Smooth muscle cell (in vitro differentiated cells): ENCODE measurements at regions not wholly inside any gene's neighbourhood (a gene's known extent, or its start where the extent isn't known, plus 50 kb on each side); places are given as distances from the start of the nearest gene placed in this dataset.

Experiments
- DNase-seq: peaks from one replicate; lab custom pipeline; 2025; ENCODE audit not compliant: unreplicated experiment; lab: John Stamatoyannopoulos, UW
- H2AFZ ChIP-seq: fragments of 200-600 bp; sonication (generic); 2 replicates; pipeline ENCODE4 v1.6.0; 2016; ENCODE audit warnings: antibody characterized with exemption, low read depth, mild to moderate bottlenecking
- H3F3A ChIP-seq: fragments of 200-600 bp; sonication (generic); 2 replicates; pipeline ENCODE4 v1.6.0; 2017; ENCODE audit warnings: antibody characterized with exemption, low read depth
- H3K27ac ChIP-seq: fragments of 200-600 bp; sonication (generic); 2 replicates; pipeline ENCODE4 v1.5.1; 2016; ENCODE audit warnings: low read depth, mild to moderate bottlenecking
- H3K27me3 ChIP-seq: fragments of 200-600 bp; sonication (generic); 2 replicates; pipeline ENCODE4 v1.6.1; 2016; ENCODE audit warnings: low read depth, mild to moderate bottlenecking
- H3K36me3 ChIP-seq: fragments of 200-600 bp; sonication (generic); 2 replicates; pipeline ENCODE4 v1.5.1; 2016; ENCODE audit warnings: low read depth
- H3K4me1 ChIP-seq: fragments of 200-600 bp; sonication (generic); 2 replicates; pipeline ENCODE4 v1.5.1; 2016; ENCODE audit warnings: low read depth
- H3K4me2 ChIP-seq: fragments of 200-600 bp; sonication (generic); 2 replicates; pipeline ENCODE4 v1.6.0; 2016; ENCODE audit warnings: mild to moderate bottlenecking
- H3K4me3 ChIP-seq: fragments of 200-600 bp; sonication (generic); 2 replicates; pipeline ENCODE4 v1.5.1; 2016; ENCODE audit warnings: mild to moderate bottlenecking
- H3K79me2 ChIP-seq: fragments of 200-600 bp; sonication (generic); 2 replicates; pipeline ENCODE4 v1.6.0; 2016; ENCODE audit warnings: low read depth, mild to moderate bottlenecking
- H3K9ac ChIP-seq: fragments of 200-600 bp; sonication (generic); 2 replicates; pipeline ENCODE4 v1.6.0; 2016; ENCODE audit warnings: low read depth
- H3K9me3 ChIP-seq: fragments of 200-600 bp; sonication (generic); replicated peaks from 2 replicates; pipeline ENCODE4 v1.5.1; 2016; ENCODE audit warnings: low read depth
- H4K20me1 ChIP-seq: fragments of 200-600 bp; sonication (generic); 2 replicates; pipeline ENCODE4 v1.6.0; 2016; ENCODE audit warnings: low read depth
- WGBS: methylation state at CpG from one replicate; pipeline ENCODE4 v1.1.7; 2016; ENCODE audit warnings: low lambda C conversion rate; 5-methylcytosine and 5-hydroxymethylcytosine counted together
- TF ChIP-seq, protein P1 (sequence below): fragments of 200-600 bp; sonication (generic); IDR thresholded peaks from 2 replicates; pipeline ENCODE4 v1.5.1; 2017; ENCODE audit warnings: borderline replicate concordance, mild to moderate bottlenecking, antibody characterized with exemption; ENCODE audit not compliant: insufficient read depth, poor library complexity, severe bottlenecking

DNA sequence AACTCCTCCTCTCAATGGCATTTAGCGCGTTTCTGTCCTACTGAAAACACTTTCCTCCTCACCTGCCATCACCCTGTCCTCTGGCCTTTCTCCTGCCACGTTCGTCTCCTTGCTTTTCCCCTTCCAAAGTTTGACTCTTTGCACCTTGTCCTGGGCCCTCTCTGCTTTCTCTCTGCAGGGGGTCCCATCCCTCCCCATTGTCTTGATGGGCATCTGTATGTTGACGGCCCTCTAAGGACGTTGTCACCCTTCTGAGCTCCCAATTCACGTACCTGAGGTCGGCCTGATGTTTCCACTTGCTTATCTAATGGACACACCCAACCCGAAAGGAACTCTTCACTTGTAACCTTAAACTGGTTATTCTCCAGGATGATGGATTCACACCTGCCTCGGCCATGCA lies 170.4 kb downstream of the WSCD1 start:
- no peak overlapping the region for H3K4me2 ChIP-seq
- peaks cover 42% of the 10 kb centered on the region for H3K27me3 ChIP-seq
- no peak overlapping the region for H3K4me3 ChIP-seq
- H3K36me3 ChIP-seq: no peaks in the 10 kb centered on the region
- H3K9ac ChIP-seq: no peak overlapping the region
- no peak overlapping the region for H2AFZ ChIP-seq
- no peaks in the 10 kb centered on the region for H3K9me3 ChIP-seq
- H3F3A ChIP-seq: no peaks in the 10 kb centered on the region
- no peaks in the 10 kb centered on the region for H4K20me1 ChIP-seq
- no peaks in the 10 kb centered on the region for H3K4me1 ChIP-seq
- 83% methylated on average over 10 of the region's 10 CpGs for WGBS
- H3K27ac ChIP-seq: no peak overlapping the region
- H3K79me2 ChIP-seq: no peaks in the 10 kb centered on the region
- no peak for DNase-seq
- TF ChIP-seq, protein P1, sequence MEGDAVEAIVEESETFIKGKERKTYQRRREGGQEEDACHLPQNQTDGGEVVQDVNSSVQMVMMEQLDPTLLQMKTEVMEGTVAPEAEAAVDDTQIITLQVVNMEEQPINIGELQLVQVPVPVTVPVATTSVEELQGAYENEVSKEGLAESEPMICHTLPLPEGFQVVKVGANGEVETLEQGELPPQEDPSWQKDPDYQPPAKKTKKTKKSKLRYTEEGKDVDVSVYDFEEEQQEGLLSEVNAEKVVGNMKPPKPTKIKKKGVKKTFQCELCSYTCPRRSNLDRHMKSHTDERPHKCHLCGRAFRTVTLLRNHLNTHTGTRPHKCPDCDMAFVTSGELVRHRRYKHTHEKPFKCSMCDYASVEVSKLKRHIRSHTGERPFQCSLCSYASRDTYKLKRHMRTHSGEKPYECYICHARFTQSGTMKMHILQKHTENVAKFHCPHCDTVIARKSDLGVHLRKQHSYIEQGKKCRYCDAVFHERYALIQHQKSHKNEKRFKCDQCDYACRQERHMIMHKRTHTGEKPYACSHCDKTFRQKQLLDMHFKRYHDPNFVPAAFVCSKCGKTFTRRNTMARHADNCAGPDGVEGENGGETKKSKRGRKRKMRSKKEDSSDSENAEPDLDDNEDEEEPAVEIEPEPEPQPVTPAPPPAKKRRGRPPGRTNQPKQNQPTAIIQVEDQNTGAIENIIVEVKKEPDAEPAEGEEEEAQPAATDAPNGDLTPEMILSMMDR: no peak

DNA sequence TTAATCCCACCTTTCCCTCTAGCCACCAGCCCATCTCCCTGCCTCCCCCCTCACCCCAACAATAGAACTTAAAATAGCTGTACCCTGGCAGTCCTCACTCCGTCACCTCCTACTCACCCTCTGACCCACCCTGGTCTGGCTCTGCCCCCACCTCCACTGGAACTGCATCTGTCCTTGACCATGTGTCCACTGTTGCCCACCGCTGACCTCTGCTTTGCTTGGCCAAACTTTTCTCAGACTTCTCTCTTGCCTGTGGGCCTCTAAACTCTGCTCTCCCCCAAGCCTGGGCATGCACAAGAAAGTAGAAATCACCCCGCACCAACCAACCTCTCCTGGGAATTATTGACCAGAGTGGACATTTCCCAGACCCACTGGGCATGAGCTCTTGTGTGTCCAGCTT lies 169.8 kb downstream of the WSCD1 start:
- Histone ChIP-seq H3F3A (no peaks in the 10 kb centered on the region), H4K20me1 (no peaks in the 10 kb centered on the region), H3K4me1 (no peaks in the 10 kb centered on the region), H3K36me3 (no peaks in the 10 kb centered on the region), H3K9ac (no peak overlapping the region), H3K27me3 (peaks cover 42% of the 10 kb centered on the region), H3K9me3 (no peaks in the 10 kb centered on the region), H3K4me3 (no peak overlapping the region), H3K79me2 (no peaks in the 10 kb centered on the region), H3K4me2 (no peak overlapping the region), H2AFZ (no peak overlapping the region), H3K27ac (no peak overlapping the region)
- TF ChIP-seq, protein P1: no peak
- no peak for DNase-seq
- WGBS: 90% methylated on average over 3 of the region's 3 CpGs

DNA sequence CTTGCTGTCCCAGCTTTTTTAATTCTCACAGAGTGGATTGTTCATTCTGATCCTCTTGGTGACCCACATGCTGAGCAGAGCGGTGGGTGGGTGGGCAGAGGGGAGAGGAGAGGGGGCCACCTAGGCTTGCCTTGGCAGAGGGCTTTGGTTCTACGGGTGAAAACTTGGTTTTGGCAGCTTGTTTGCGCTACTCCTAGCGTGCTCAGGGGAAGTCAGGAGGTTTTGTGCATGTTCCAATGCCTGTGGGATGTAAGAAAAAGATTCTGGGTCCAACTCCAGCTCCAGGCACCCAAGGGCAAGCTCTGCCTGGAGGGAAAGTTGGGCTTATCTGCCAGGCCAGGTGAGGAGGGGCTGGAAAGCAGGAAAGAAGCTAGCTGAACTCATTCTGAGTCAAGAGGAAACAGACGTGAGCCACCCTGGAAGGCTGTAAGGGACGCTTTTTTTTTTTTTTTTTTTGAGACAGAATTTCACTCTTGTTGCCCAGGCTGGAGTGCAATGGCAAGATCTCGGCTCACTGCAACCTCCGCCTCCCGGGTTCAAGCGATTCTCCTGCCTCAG lies 169.1 kb downstream of the WSCD1 start:
- Histone ChIP-seq H3K27me3 (peaks cover 42% of the 10 kb centered on the region), H3K9me3 (no peaks in the 10 kb centered on the region), H3K4me2 (no peak overlapping the region), H2AFZ (no peak overlapping the region), H3K4me3 (no peak overlapping the region), H3K36me3 (no peaks in the 10 kb centered on the region), H3K9ac (no peak overlapping the region), H3K4me1 (no peaks in the 10 kb centered on the region), H3F3A (no peaks in the 10 kb centered on the region), H3K27ac (no peak overlapping the region), H3K79me2 (no peaks in the 10 kb centered on the region), H4K20me1 (no peaks in the 10 kb centered on the region)
- DNase-seq: no peak
- TF ChIP-seq, protein P1: no peak
- WGBS: 69% methylated on average over 9 of the region's 10 CpGs

DNA sequence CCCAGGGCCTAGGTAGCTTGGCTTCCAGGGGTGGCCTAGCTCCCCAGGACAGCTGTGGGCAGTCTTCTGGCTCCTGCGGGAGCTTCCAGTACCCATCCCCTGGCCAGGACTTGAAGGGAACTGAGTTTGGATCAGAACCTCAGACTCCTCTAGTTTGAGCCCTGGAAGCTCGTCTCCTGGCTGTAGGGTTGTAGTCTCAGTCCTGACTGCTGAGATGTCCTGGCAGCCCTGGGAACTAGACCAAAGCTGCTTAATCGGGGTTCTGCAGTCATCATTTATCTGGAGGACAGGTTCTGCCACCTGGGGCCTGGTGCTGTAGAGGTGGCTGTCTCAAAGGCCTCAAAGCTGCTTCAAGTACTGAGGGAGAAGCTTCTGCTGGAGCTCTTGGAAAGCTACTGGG lies 163.7 kb downstream of the WSCD1 start:
- no peaks in the 10 kb centered on the region for H3F3A ChIP-seq
- 95% methylated on average over 3 of the region's 3 CpGs for WGBS
- H3K27me3 ChIP-seq: peaks cover 18% of the 10 kb centered on the region
- H4K20me1 ChIP-seq: no peaks in the 10 kb centered on the region
- no peaks in the 10 kb centered on the region for H3K9me3 ChIP-seq
- TF ChIP-seq, protein P1: no peak
- H3K27ac ChIP-seq: no peak overlapping the region
- H3K79me2 ChIP-seq: no peaks in the 10 kb centered on the region
- no peak for DNase-seq
- no peak overlapping the region for H3K4me2 ChIP-seq
- H2AFZ ChIP-seq: no peak overlapping the region
- H3K4me3 ChIP-seq: no peak overlapping the region
- no peaks in the 10 kb centered on the region for H3K36me3 ChIP-seq
- no peak overlapping the region for H3K9ac ChIP-seq
- H3K4me1 ChIP-seq: no peaks in the 10 kb centered on the region
